Glutamatergic neuron (in vitro differentiated cells): ENCODE measurements at regions not wholly inside any gene's neighbourhood (a gene's known extent, or its start where the extent isn't known, plus 50 kb on each side); places are given as distances from the start of the nearest gene placed in this dataset.

ENCODE experiments used
- DNase-seq: peaks from one replicate; pipeline ENCODE4 v3.0.0; 2022
- H3K27ac Mint-ChIP-seq: one replicate; pipeline ENCODE4 v1.8.0; 2020; ENCODE audit warnings: mild to moderate bottlenecking, mixed read lengths, inconsistent platforms; ENCODE audit not compliant: unreplicated experiment
- H3K27me3 Mint-ChIP-seq: one replicate; pipeline ENCODE4 v1.8.0; 2020; ENCODE audit warnings: mild to moderate bottlenecking, moderate library complexity, mixed read lengths, inconsistent platforms; ENCODE audit not compliant: unreplicated experiment
- H3K36me3 Mint-ChIP-seq: one replicate; pipeline ENCODE4 v1.8.0; 2020; ENCODE audit warnings: mild to moderate bottlenecking, mixed read lengths, inconsistent platforms; ENCODE audit not compliant: unreplicated experiment
- H3K4me1 Mint-ChIP-seq: one replicate; pipeline ENCODE4 v1.8.0; 2020; ENCODE audit warnings: mild to moderate bottlenecking, low read depth, mixed read lengths, inconsistent platforms; ENCODE audit not compliant: unreplicated experiment
- H3K4me3 Mint-ChIP-seq: one replicate; pipeline ENCODE4 v1.8.0; 2020; ENCODE audit warnings: mild to moderate bottlenecking, mixed read lengths, inconsistent platforms; ENCODE audit not compliant: unreplicated experiment
- H3K9me3 Mint-ChIP-seq: one replicate; pipeline ENCODE4 v1.8.0; 2020; ENCODE audit warnings: mild to moderate bottlenecking, moderate library complexity, mixed read lengths, inconsistent platforms; ENCODE audit not compliant: unreplicated experiment
- TF ChIP-seq, protein P1 (sequence below): fragments of 200-600 bp; sonication (generic); IDR thresholded peaks from one replicate; pipeline ENCODE4 v1.5.0; 2021; ENCODE audit not compliant: partially characterized antibody, unreplicated experiment

DNA sequence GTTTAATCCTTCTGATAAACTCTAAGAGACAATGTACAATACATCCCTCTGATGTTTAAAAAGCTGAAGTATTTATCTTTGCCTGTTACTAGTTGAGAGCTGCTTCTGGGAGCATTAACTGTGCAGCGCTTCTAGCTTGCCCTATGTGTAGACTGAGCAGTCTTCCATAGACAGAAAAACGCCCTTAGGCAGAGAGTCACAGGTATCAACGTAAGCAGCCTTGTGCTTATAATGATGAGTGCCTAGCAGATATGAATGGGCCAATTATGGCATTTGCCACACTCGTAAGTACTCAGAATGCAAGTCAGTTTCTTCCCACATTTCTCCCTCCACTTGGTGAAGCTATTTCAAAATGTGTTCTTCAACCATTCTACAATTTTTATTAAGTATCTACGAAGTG, 731.1 kb upstream of the SLC8A1 start:
- Mint-ChIP-seq H3K27ac (no peak overlapping the region), H3K27me3 (no peaks in the 10 kb centered on the region), H3K4me3 (no peak overlapping the region), H3K4me1 (no peaks in the 10 kb centered on the region), H3K9me3 (no peaks in the 10 kb centered on the region), H3K36me3 (no peaks in the 10 kb centered on the region)
- no peak for DNase-seq
- TF ChIP-seq, protein P1, sequence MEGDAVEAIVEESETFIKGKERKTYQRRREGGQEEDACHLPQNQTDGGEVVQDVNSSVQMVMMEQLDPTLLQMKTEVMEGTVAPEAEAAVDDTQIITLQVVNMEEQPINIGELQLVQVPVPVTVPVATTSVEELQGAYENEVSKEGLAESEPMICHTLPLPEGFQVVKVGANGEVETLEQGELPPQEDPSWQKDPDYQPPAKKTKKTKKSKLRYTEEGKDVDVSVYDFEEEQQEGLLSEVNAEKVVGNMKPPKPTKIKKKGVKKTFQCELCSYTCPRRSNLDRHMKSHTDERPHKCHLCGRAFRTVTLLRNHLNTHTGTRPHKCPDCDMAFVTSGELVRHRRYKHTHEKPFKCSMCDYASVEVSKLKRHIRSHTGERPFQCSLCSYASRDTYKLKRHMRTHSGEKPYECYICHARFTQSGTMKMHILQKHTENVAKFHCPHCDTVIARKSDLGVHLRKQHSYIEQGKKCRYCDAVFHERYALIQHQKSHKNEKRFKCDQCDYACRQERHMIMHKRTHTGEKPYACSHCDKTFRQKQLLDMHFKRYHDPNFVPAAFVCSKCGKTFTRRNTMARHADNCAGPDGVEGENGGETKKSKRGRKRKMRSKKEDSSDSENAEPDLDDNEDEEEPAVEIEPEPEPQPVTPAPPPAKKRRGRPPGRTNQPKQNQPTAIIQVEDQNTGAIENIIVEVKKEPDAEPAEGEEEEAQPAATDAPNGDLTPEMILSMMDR: no peak

DNA sequence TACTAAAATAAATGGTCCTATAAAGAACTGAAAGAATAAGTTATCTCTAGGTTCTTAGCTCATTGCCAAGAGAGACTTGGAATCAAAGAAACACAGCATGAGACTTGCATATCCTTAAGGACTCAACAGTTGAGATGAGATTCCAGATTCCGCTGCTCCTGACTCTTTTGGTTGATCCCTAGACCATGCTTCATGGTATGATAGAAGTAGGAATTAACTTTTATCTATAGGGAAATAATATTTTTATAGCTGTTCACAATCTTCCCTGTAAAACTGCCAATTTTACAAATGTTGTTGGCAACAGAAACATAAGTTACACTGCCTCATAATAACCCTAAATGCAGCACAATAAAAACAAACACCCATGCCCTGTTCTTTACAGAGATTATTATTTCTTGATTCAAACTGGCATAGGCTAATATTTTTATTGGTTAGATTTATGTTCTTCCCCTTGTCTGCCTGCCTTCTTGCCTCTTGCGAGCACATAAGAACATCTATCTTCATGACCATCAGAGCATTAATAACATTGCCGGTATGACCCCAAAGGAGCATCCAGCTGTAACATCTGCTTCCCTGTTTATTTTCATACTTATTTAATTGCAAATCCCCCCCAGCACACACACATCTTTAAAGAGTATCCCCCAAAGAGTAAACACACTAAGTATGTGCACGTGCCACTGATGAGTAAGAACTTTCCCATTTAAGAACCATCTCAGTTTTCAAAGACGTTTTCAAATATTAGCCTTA, 735.7 kb upstream of the SLC8A1 start:
- DNase-seq: no peak
- H3K27ac Mint-ChIP-seq: no peak overlapping the region
- H3K4me1 Mint-ChIP-seq: no peaks in the 10 kb centered on the region
- TF ChIP-seq, protein P1: no peak
- no peaks in the 10 kb centered on the region for H3K9me3 Mint-ChIP-seq
- H3K27me3 Mint-ChIP-seq: no peaks in the 10 kb centered on the region
- no peak overlapping the region for H3K4me3 Mint-ChIP-seq
- no peaks in the 10 kb centered on the region for H3K36me3 Mint-ChIP-seq

DNA sequence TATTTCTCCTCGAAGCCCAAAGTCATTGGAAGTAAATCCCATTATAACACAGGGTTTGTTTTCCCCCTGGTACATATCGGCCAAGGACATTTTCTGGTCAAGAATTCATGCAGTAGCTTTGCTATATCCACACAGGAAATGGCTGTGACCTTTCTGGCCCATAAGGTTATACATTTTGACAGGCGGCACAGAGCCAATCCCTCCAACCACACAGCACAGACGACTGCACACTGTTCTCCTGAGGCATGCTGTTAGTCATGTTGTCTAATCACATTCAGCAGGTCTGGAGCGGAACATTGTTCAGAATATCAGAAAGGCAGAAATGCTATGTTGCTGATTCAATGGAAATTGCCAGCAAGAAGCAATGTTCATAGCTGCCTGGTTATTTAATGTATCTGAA, 742.3 kb upstream of the SLC8A1 start:
- peak overlapping the region; percentile 16 for H3K27ac Mint-ChIP-seq
- DNase-seq: peak; percentile 19

DNA sequence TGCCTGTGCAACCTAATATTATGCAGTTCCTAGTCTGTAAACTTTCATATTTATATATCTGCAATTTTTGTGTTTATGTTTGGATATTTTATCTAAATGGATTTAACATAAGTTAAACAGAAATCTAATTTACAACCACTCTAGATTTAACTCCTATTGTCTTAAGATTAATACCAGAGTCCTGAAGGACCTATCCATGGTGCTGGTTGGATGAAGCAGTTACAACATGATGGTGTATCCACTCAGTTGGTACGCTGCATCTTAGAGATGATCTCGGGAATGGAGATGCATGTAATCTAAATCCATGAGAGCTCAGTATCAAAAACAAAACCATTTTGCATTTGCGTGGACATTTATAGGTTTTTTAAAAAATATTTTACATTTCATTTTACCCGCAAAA, 745.9 kb upstream of the SLC8A1 start:
- Mint-ChIP-seq H3K36me3 (no peaks in the 10 kb centered on the region), H3K4me3 (no peak overlapping the region), H3K4me1 (peaks cover 20% of the 10 kb centered on the region), H3K9me3 (no peaks in the 10 kb centered on the region), H3K27me3 (peaks cover 2% of the 10 kb centered on the region), H3K27ac (no peak overlapping the region)
- no peak for DNase-seq
- TF ChIP-seq, protein P1: no peak

More for the DNA sequence above, 742.3 kb upstream of the SLC8A1 start:
- H3K4me1 Mint-ChIP-seq: peaks cover 18% of the 10 kb centered on the region
- peaks cover 2% of the 10 kb centered on the region for H3K27me3 Mint-ChIP-seq
- no peaks in the 10 kb centered on the region for H3K36me3 Mint-ChIP-seq
- H3K4me3 Mint-ChIP-seq: no peak overlapping the region
- no peaks in the 10 kb centered on the region for H3K9me3 Mint-ChIP-seq
- TF ChIP-seq, protein P1: no peak

DNA sequence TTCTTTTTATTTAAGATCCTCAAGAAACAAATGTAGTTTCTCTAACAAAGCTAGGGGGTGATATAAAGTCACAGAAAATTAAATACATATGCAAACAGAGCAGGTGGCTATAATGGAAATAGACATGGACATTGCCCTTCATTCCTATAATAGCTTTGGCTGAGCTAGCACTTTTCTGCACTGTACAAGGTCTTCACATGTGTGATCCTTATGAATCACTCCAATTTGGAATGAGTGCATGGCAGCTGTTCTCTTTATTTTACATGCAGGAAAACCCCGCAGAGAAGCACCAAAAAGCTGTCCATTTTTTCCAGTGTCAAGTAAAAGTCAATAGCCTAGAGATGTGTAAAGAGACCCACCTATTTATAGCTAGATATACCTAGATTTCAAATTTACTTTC, 747.4 kb upstream of the SLC8A1 start:
- Mint-ChIP-seq H3K9me3 (no peaks in the 10 kb centered on the region), H3K27me3 (no peaks in the 10 kb centered on the region), H3K36me3 (no peaks in the 10 kb centered on the region), H3K4me1 (peaks cover 11% of the 10 kb centered on the region), H3K4me3 (no peak overlapping the region), H3K27ac (peak overlapping the region; percentile 18)
- DNase-seq: no peak
- TF ChIP-seq, protein P1: no peak
